Osteocyte (in vitro differentiated cells): ENCODE measurements at regions not wholly inside any gene's neighbourhood (a gene's known extent, or its start where the extent isn't known, plus 50 kb on each side); places are given as distances from the start of the nearest gene placed in this dataset.

Experiments
- DNase-seq: peaks from one replicate; pipeline ENCODE4 v3.0.0; 2021; ENCODE audit warnings: mixed read lengths; ENCODE audit not compliant: unreplicated experiment; ENCODE audit errors: extremely low spot score
- H3K27ac Mint-ChIP-seq: one replicate; pipeline ENCODE4 v1.8.0; 2021; ENCODE audit warnings: mild to moderate bottlenecking, mixed read lengths; ENCODE audit not compliant: unreplicated experiment
- H3K27me3 Mint-ChIP-seq: one replicate; pipeline ENCODE4 v1.8.0; 2021; ENCODE audit warnings: mixed read lengths; ENCODE audit not compliant: unreplicated experiment
- H3K36me3 Mint-ChIP-seq: one replicate; pipeline ENCODE4 v1.8.0; 2021; ENCODE audit warnings: mixed read lengths; ENCODE audit not compliant: unreplicated experiment
- H3K4me1 Mint-ChIP-seq: one replicate; pipeline ENCODE4 v1.8.0; 2021; ENCODE audit warnings: mixed read lengths; ENCODE audit not compliant: unreplicated experiment
- H3K4me3 Mint-ChIP-seq: one replicate; pipeline ENCODE4 v1.8.0; 2021; ENCODE audit warnings: mild to moderate bottlenecking, moderate library complexity, mixed read lengths; ENCODE audit not compliant: unreplicated experiment
- H3K9me3 Mint-ChIP-seq: one replicate; pipeline ENCODE4 v1.8.0; 2021; ENCODE audit warnings: mixed read lengths; ENCODE audit not compliant: unreplicated experiment
- CTCF ChIP-seq: fragments of 200-600 bp; sonication (generic); IDR thresholded peaks from 2 replicates; pipeline ENCODE4 v1.5.0; 2021; ENCODE audit warnings: antibody characterized with exemption, mild to moderate bottlenecking, moderate library complexity

GRCh38 chr1:56345831-56346230, 233.5 kb downstream of the PLPP3 start:
- Mint-ChIP-seq H3K27me3 (no peaks in the 10 kb centered on the region), H3K27ac (no peak overlapping the region), H3K4me3 (no peak overlapping the region), H3K4me1 (no peaks in the 10 kb centered on the region), H3K36me3 (peaks cover 16% of the 10 kb centered on the region), H3K9me3 (peaks cover 28% of the 10 kb centered on the region)
- DNase-seq = no peak
- TF ChIP-seq CTCF = no peak

DNA sequence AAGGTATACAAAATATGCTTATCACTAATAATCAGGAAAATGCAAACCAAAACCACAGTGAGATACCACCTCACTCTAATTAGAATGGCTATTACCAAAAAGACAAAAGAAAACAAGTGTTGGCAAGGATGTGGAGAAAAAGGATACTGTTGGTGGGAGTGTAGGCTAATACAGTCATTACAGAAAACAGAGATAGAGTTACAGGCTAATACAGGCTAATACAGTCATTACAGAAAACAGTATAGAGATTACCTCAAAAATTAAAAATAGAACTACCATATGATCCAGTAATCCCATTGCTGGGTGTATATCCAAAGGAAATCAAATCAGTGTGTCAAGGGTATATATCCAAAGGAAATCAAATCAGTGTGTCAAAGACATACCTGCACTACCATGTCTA, 238.4 kb downstream of the PLPP3 start:
- Mint-ChIP-seq H3K4me3 (no peak overlapping the region), H3K36me3 (peaks cover 2% of the 10 kb centered on the region), H3K9me3 (peaks cover 15% of the 10 kb centered on the region), H3K27ac (no peak overlapping the region), H3K4me1 (peaks cover 16% of the 10 kb centered on the region), H3K27me3 (no peaks in the 10 kb centered on the region)
- TF ChIP-seq CTCF = no peak
- DNase-seq = no peak

- H3K4me1 Mint-ChIP-seq = peaks cover 16% of the 10 kb centered on the region
- H3K36me3 Mint-ChIP-seq = peaks cover 5% of the 10 kb centered on the region
- H3K27ac Mint-ChIP-seq = no peak overlapping the region
- no peak overlapping the region for H3K4me3 Mint-ChIP-seq
- no peaks in the 10 kb centered on the region for H3K27me3 Mint-ChIP-seq
- no peak for DNase-seq
- no peak for TF ChIP-seq CTCF
- H3K9me3 Mint-ChIP-seq = peaks cover 7% of the 10 kb centered on the region
Observed at GRCh38 chr1:56339786-56340465, 239.4 kb downstream of the PLPP3 start.

- Mint-ChIP-seq H3K36me3 (peaks cover 3% of the 10 kb centered on the region), H3K27me3 (no peaks in the 10 kb centered on the region), H3K4me3 (no peak overlapping the region), H3K4me1 (peaks cover 16% of the 10 kb centered on the region), H3K27ac (no peak overlapping the region), H3K9me3 (no peaks in the 10 kb centered on the region)
- TF ChIP-seq CTCF = no peak
- no peak for DNase-seq
Observed at GRCh38 chr1:56339093-56339492, 240.3 kb downstream of the PLPP3 start.

DNA sequence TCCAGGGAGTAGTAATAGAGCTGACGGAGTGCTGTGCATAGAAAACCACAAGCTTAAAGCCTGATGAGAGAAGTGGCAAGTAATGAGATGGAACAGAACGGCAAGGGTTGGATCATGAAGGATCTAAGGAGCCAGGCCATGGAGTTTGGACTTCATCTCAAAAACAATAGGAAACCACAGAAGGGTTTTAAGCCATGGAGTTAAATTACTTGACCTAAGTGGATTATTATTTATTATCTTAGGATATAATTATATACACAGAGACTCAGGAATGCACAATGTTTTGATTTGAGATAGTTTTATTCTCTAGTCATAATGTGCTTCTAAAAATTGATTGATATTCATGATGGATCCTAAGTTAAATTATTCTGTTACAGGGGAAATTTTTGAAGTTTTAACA, 242.4 kb downstream of the PLPP3 start:
- DNase-seq = no peak
- Mint-ChIP-seq H3K4me3 (no peak overlapping the region), H3K4me1 (peaks cover 18% of the 10 kb centered on the region), H3K27ac (no peak overlapping the region), H3K36me3 (peaks cover 3% of the 10 kb centered on the region), H3K27me3 (no peaks in the 10 kb centered on the region), H3K9me3 (no peaks in the 10 kb centered on the region)
- TF ChIP-seq CTCF = no peak
